ENCODE measurements at regions not wholly inside any gene's neighbourhood (a gene's known extent, or its start where the extent isn't known, plus 50 kb on each side); places are given as distances from the start of the nearest gene placed in this dataset.

- no peak overlapping the region for H3K27ac ChIP-seq (replicated peaks in 1 of 4)
- H3K9me3 ChIP-seq: no peaks in the 10 kb centered on the region
- no peak overlapping the region for H3K4me3 ChIP-seq
- H3K36me3 ChIP-seq: no peaks in the 10 kb centered on the region
- 49% methylated on average over 3 of the region's 3 CpGs for WGBS
- H3K4me1 ChIP-seq: no peaks in the 10 kb centered on the region
- no peak for DNase-seq (ENCODE audit: extremely low spot score)
- intact Hi-C loops (cut with DNase I): no loop called here
- no peak for TF ChIP-seq POLR2A (IDR thresholded peaks at IDR 0.05; ENCODE audit: low read depth)
- TF ChIP-seq EP300 (IDR thresholded peaks at IDR 0.05): no peak
- TF ChIP-seq CTCF (IDR thresholded peaks at IDR 0.05): no peak
- TF ChIP-seq POLR2AphosphoS5 (IDR thresholded peaks at IDR 0.05): no peak
- no peaks in the 10 kb centered on the region for H3K27me3 ChIP-seq
Observed at GRCh38 chr6:104253236-104253635, 606.5 kb downstream of the HACE1 start.

- Histone ChIP-seq H3K27ac (replicated peaks in 1 of 4) (no peak overlapping the region), H3K4me3 (no peak overlapping the region), H3K36me3 (no peaks in the 10 kb centered on the region), H3K27me3 (no peaks in the 10 kb centered on the region), H3K4me1 (no peaks in the 10 kb centered on the region), H3K9me3 (no peaks in the 10 kb centered on the region)
- intact Hi-C loops (cut with DNase I): no loop called here
- DNase-seq (ENCODE audit: extremely low spot score): no peak
- TF ChIP-seq POLR2A (IDR thresholded peaks at IDR 0.05; ENCODE audit: low read depth): no peak
- no peak for TF ChIP-seq EP300 (IDR thresholded peaks at IDR 0.05)
- no peak for TF ChIP-seq CTCF (IDR thresholded peaks at IDR 0.05)
Observed at GRCh38 chr6:104252276-104252675, 607.4 kb downstream of the HACE1 start.

GRCh38 chr6:104251651-104252050 is 608.1 kb downstream of the HACE1 start:
- TF ChIP-seq CTCF (IDR thresholded peaks at IDR 0.05): no peak
- TF ChIP-seq EP300 (IDR thresholded peaks at IDR 0.05): no peak
- no peak for TF ChIP-seq POLR2A (IDR thresholded peaks at IDR 0.05; ENCODE audit: low read depth)
- TF ChIP-seq POLR2AphosphoS5 (IDR thresholded peaks at IDR 0.05): no peak
- DNase-seq (ENCODE audit: extremely low spot score): no peak
- no peaks in the 10 kb centered on the region for H3K27me3 ChIP-seq
- WGBS: 100% methylated on average over 2 of the region's 2 CpGs
- H3K9me3 ChIP-seq: no peaks in the 10 kb centered on the region
- H3K27ac ChIP-seq (replicated peaks in 1 of 4): no peak overlapping the region
- no peaks in the 10 kb centered on the region for H3K36me3 ChIP-seq
- intact Hi-C loops (cut with DNase I): no loop called here
- H3K4me1 ChIP-seq: no peaks in the 10 kb centered on the region
- no peak overlapping the region for H3K4me3 ChIP-seq

GRCh38 chr6:104240865-104241264 is 618.9 kb downstream of the HACE1 start:
- 82% methylated on average over 2 of the region's 2 CpGs for WGBS
- intact Hi-C loops (cut with DNase I): no loop called here
- TF ChIP-seq EP300 (IDR thresholded peaks at IDR 0.05) (no peak), CTCF (IDR thresholded peaks at IDR 0.05) (no peak), POLR2A (IDR thresholded peaks at IDR 0.05; ENCODE audit: low read depth) (no peak), POLR2AphosphoS5 (IDR thresholded peaks at IDR 0.05) (no peak)

GRCh38 chr6:104239971-104240370 is 619.7 kb downstream of the HACE1 start:
- intact Hi-C loops (cut with DNase I): no loop called here
- no peak for DNase-seq (ENCODE audit: extremely low spot score)
- 89% methylated on average over 5 of the region's 5 CpGs for WGBS
- Histone ChIP-seq H3K36me3 (no peaks in the 10 kb centered on the region), H3K27me3 (no peaks in the 10 kb centered on the region), H3K4me1 (no peaks in the 10 kb centered on the region), H3K27ac (replicated peaks in 1 of 4) (no peak overlapping the region), H3K4me3 (no peak overlapping the region), H3K9me3 (no peaks in the 10 kb centered on the region)
- TF ChIP-seq CTCF (IDR thresholded peaks at IDR 0.05): no peak
- no peak for TF ChIP-seq EP300 (IDR thresholded peaks at IDR 0.05)
- TF ChIP-seq POLR2AphosphoS5 (IDR thresholded peaks at IDR 0.05): no peak
- TF ChIP-seq POLR2A (IDR thresholded peaks at IDR 0.05; ENCODE audit: low read depth): no peak

More at GRCh38 chr6:104240865-104241264, 618.9 kb downstream of the HACE1 start:
- Histone ChIP-seq H3K4me1 (no peaks in the 10 kb centered on the region), H3K27me3 (no peaks in the 10 kb centered on the region), H3K27ac (replicated peaks in 1 of 4) (no peak overlapping the region), H3K9me3 (no peaks in the 10 kb centered on the region), H3K4me3 (no peak overlapping the region), H3K36me3 (no peaks in the 10 kb centered on the region)
- DNase-seq (ENCODE audit: extremely low spot score): no peak

Measured in esophagus muscularis mucosa (tissue), 4 donors.